Activated CD8-positive, alpha-beta memory T cell treated with anti-CD3 and anti-CD28 coated beads, Interleukin-2, amount 10 ng/mL, durations not matched to agents 7 days and 5 days (primary cell): ENCODE measurements at regions not wholly inside any gene's neighbourhood (a gene's known extent, or its start where the extent isn't known, plus 50 kb on each side); places are given as distances from the start of the nearest gene placed in this dataset.

Experiments
- ATAC-seq: fragments of 150-1000 bp; cut with Tn5 transposase; one replicate; pipeline ENCODE4 v1.10.0; 2021; ENCODE audit warnings: moderate library complexity
- CTCF ChIA-PET: fragments of 350-600 bp; sonication (Branson Sonifier 250); formaldehyde crosslinking; loops from one replicate; lab custom pipeline; 2021; ENCODE audit warnings: antibody characterized with exemption; lab: Charles Lee
- DNase-seq: peaks from one replicate; pipeline ENCODE4 v3.0.0-alpha.2; 2020
- H3K27ac Mint-ChIP-seq: one replicate; pipeline ENCODE4 v1.8.0; 2021; ENCODE audit warnings: mild to moderate bottlenecking, mixed read lengths
- H3K27me3 Mint-ChIP-seq: one replicate; pipeline ENCODE4 v1.8.0; 2021; ENCODE audit warnings: mixed read lengths
- H3K36me3 Mint-ChIP-seq: one replicate; pipeline ENCODE4 v1.8.0; 2021; ENCODE audit warnings: mild to moderate bottlenecking, mixed read lengths
- H3K4me1 Mint-ChIP-seq: one replicate; pipeline ENCODE4 v1.8.0; 2021; ENCODE audit warnings: mixed read lengths
- H3K4me3 Mint-ChIP-seq: one replicate; pipeline ENCODE4 v1.8.0; 2021; ENCODE audit warnings: mild to moderate bottlenecking, moderate library complexity, mixed read lengths
- H3K9me3 Mint-ChIP-seq: one replicate; pipeline ENCODE4 v1.8.0; 2022; ENCODE audit warnings: low read depth, mixed read lengths

GRCh38 chr15:35151782-35152181 lies 66.7 kb upstream of the NANOGP8 start:
- Mint-ChIP-seq H3K9me3 (no peaks in the 10 kb centered on the region), H3K4me3 (no peak overlapping the region), H3K27me3 (peaks cover 8% of the 10 kb centered on the region), H3K36me3 (no peaks in the 10 kb centered on the region), H3K4me1 (no peaks in the 10 kb centered on the region), H3K27ac (no peak overlapping the region)
- no peak for ATAC-seq
- DNase-seq, result no peak
- CTCF ChIA-PET, result no interaction called here

- CTCF ChIA-PET, result no interaction called here
- ATAC-seq (no peak), DNase-seq (no peak)
- Mint-ChIP-seq H3K36me3 (no peaks in the 10 kb centered on the region), H3K4me3 (no peak overlapping the region), H3K9me3 (no peaks in the 10 kb centered on the region), H3K27me3 (peaks cover 12% of the 10 kb centered on the region), H3K27ac (no peak overlapping the region), H3K4me1 (no peaks in the 10 kb centered on the region)
Observed at GRCh38 chr15:35151381-35151780, 66.3 kb upstream of the NANOGP8 start.

GRCh38 chr15:35150361-35150760 lies 65.3 kb upstream of the NANOGP8 start:
- Mint-ChIP-seq H3K4me1 (no peaks in the 10 kb centered on the region), H3K9me3 (no peaks in the 10 kb centered on the region), H3K4me3 (no peak overlapping the region), H3K27ac (no peak overlapping the region), H3K27me3 (peaks cover 14% of the 10 kb centered on the region), H3K36me3 (no peaks in the 10 kb centered on the region)
- no peak for DNase-seq
- ATAC-seq, result no peak
- CTCF ChIA-PET, result no interaction called here

- no peak overlapping the region for H3K27ac Mint-ChIP-seq
- ATAC-seq (no peak), DNase-seq (no peak)
- no peaks in the 10 kb centered on the region for H3K36me3 Mint-ChIP-seq
- CTCF ChIA-PET, result no interaction called here
- H3K4me3 Mint-ChIP-seq, result no peak overlapping the region
- H3K27me3 Mint-ChIP-seq, result peaks cover 20% of the 10 kb centered on the region
- no peaks in the 10 kb centered on the region for H3K4me1 Mint-ChIP-seq
- H3K9me3 Mint-ChIP-seq, result no peaks in the 10 kb centered on the region
Observed at GRCh38 chr15:35145336-35145735, 60.2 kb upstream of the NANOGP8 start.

GRCh38 chr15:35142578-35142977 lies 57.5 kb upstream of the NANOGP8 start:
- no peaks in the 10 kb centered on the region for H3K4me1 Mint-ChIP-seq
- CTCF ChIA-PET, result interaction anchor here (0.9 kb wide), 1 partner anchor 63 kb away, joined by 3 read pairs; no protein-coding TSS in a partner anchor
- no peaks in the 10 kb centered on the region for H3K9me3 Mint-ChIP-seq
- no peak for ATAC-seq
- peaks cover 16% of the 10 kb centered on the region for H3K27me3 Mint-ChIP-seq
- no peak overlapping the region for H3K27ac Mint-ChIP-seq
- H3K36me3 Mint-ChIP-seq, result no peaks in the 10 kb centered on the region
- H3K4me3 Mint-ChIP-seq, result no peak overlapping the region
- no peak for DNase-seq

GRCh38 chr15:35141743-35142471 lies 56.8 kb upstream of the NANOGP8 start:
- Mint-ChIP-seq H3K27ac (no peak overlapping the region), H3K36me3 (no peaks in the 10 kb centered on the region), H3K4me1 (no peaks in the 10 kb centered on the region), H3K9me3 (no peaks in the 10 kb centered on the region), H3K27me3 (peaks cover 12% of the 10 kb centered on the region), H3K4me3 (no peak overlapping the region)
- CTCF ChIA-PET, result no interaction called here
- ATAC-seq, result no peak
- no peak for DNase-seq

GRCh38 chr15:35139822-35140221 lies 54.7 kb upstream of the NANOGP8 start:
- Mint-ChIP-seq H3K4me1 (no peaks in the 10 kb centered on the region), H3K36me3 (no peaks in the 10 kb centered on the region)

GRCh38 chr15:35137190-35137574 lies 52.1 kb upstream of the NANOGP8 start:
- Mint-ChIP-seq H3K4me3 (no peak overlapping the region), H3K9me3 (no peaks in the 10 kb centered on the region), H3K4me1 (no peaks in the 10 kb centered on the region), H3K36me3 (no peaks in the 10 kb centered on the region), H3K27me3 (peaks cover 2% of the 10 kb centered on the region), H3K27ac (no peak overlapping the region)
- no peak for DNase-seq
- ATAC-seq, result no peak
- CTCF ChIA-PET, result no interaction called here

More at GRCh38 chr15:35139822-35140221, 54.7 kb upstream of the NANOGP8 start:
- ATAC-seq, result no peak
- DNase-seq, result no peak
- CTCF ChIA-PET, result no interaction called here
- Mint-ChIP-seq H3K9me3 (no peaks in the 10 kb centered on the region), H3K4me3 (no peak overlapping the region), H3K27me3 (peaks cover 6% of the 10 kb centered on the region), H3K27ac (no peak overlapping the region)

- Mint-ChIP-seq H3K9me3 (no peaks in the 10 kb centered on the region), H3K4me3 (no peak overlapping the region), H3K36me3 (no peaks in the 10 kb centered on the region), H3K27ac (no peak overlapping the region), H3K4me1 (no peaks in the 10 kb centered on the region), H3K27me3 (peaks cover 2% of the 10 kb centered on the region)
- DNase-seq (no peak), ATAC-seq (no peak)
- CTCF ChIA-PET, result no interaction called here
Observed at GRCh38 chr15:35136321-35137189, 51.5 kb upstream of the NANOGP8 start.
